HG02588 (cell line): ENCODE measurements at regions not wholly inside any gene's neighbourhood (a gene's known extent, or its start where the extent isn't known, plus 50 kb on each side); places are given as distances from the start of the nearest gene placed in this dataset.
"Not testable (repeated sequence)": the region's sequence is repeated elsewhere in the genome, so short reads cannot be mapped to it uniquely, and the experiment has no call there.

Experiments used
- ATAC-seq: cut with Tn5 transposase; IDR thresholded peaks from one replicate; pipeline ENCODE4 v1.9.1; 2021; ENCODE audit warnings: mild to moderate bottlenecking, moderate library complexity; ENCODE audit not compliant: unreplicated experiment

DNA sequence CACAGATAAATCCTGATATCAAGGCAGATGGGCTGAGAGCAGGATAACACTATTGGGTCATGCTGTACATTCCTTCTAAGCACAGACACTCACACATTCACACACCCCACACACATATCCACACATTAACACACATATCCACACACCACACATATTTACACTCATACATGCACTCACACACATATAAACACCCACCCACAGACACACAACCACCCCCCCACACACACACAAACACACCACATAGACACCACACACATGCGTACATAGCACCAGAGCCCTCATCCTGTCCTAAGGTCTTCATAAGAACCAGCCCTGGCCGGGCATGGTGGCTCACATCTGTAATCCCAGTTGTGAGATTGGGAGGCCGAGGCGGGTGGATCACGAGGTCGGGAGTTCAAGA, 322.3 kb upstream of the ADCY2 start:
- ATAC-seq, result no peak

DNA sequence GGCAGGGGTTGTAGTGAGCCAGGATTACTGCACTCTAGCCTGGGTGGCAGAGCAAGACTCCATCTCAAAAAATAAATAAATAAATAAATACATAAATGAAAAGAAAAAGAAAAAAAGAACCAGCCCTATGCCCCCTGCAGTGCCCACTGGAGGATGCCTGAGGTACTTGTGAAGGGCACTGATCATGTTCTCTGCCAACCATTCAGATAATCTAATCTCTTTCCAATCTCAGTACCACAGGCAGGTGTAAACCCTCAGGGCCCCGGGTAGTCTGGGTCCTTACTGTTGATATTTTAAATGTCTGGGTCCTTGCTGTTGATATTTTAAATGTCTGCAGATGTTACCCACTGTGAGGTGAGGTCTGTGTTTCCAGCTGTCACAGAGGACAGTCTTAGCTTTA, 321.8 kb upstream of the ADCY2 start:
- ATAC-seq, result no peak

DNA sequence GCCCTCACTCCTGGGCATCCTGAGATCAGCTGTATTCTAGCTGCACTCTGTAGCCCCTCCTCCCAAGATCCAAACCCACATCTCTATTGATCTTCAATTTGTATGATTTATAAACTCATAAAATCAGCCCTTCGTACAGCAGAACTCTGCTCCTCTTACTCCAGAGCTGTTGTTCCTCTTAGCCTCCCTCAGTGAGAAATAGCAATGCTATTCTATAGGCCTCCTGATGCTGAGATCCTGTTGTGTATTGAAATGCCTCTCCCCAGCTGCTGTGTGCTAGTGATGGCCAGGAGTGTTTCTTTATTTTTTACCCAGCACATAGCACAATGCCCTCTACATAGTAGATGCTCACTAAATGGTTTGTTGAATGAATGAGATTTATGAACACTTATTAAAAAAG, 320.5 kb upstream of the ADCY2 start:
- no peak for ATAC-seq

DNA sequence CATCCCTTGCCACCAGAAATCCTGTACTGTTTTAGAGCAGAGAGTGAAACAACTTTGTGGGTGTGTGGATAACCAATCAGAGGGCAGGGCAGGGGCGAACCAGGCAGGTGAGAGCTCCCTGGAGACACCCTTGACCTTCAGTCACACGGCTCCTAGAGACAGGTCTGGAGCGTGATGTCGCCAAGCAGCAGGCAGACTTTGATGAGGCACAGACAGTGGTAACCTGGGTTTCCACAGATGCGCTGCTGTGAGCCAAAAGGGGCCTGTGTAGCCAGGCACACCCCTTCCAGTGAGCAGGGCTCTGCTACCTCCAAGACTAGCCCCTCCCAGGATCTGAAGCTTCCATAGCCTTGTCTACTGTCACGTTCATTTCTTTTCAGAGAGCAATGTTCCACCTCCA, 317.8 kb upstream of the ADCY2 start:
- ATAC-seq, result no peak

DNA sequence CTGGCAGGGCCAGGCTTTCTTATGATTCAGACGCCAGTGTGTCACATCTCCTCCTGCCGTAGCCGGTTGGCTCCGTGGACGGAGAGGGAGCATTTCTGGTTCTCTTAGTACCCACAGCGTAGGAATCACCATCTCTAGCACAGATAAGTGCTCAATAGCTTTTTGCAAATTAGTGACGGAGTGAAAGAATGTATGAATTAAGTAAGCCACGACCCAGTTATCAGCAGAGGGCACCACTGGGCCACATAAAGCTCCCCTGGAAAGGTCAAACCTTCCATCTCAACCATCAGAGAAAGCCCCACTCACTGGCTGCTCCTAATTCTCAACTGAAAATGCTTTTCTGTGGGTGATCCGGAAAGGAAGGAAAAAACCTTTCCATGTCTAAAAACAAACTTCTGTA, 317.0 kb upstream of the ADCY2 start:
- no peak for ATAC-seq

DNA sequence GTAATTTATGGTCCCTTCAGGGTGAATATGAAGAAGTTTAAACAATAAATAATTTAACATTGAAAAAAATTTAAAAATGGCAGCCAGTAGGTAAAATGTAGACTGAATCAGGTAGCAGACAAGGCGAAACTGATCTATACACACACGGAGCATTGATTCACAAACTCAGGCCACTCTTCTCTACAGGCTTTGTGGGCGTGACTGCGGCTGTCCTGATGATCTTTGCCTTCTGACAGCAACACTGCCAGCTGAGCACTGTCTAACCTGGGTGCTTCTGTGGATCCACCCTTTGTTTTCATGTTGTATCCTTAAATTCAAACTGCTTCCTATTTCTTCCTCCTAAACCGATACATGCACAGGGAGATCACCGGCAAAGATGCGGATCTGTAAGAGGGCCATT, 315.4 kb upstream of the ADCY2 start:
- no peak for ATAC-seq

DNA sequence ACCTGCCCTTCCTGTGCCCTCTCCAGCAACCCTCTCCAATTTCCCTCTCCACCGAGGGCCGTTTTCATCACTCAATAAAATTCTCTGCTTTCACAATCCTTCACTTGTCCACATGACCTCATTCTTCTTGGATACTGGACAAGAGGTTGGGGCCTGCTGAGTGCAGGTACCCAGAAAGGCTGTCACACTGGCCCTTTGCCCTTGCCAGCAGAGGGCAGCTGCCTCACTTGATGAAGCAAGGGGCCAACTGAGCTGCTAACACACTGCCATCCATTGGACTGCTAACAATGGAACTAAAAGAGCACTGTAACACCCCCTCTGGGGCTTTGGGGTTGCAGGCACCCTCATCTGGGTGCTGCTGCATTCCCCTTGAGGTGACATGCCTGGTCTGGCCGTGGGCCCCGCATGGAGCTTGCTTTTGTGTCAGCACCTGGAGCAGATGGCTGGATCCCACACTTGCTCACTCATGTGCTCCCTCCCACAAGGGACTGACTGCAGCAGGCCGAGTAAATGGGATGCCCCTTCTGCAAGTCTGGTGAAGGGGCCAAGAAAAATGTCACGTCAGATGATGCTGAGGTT, 308.1 kb upstream of the ADCY2 start:
- ATAC-seq, result no peak

DNA sequence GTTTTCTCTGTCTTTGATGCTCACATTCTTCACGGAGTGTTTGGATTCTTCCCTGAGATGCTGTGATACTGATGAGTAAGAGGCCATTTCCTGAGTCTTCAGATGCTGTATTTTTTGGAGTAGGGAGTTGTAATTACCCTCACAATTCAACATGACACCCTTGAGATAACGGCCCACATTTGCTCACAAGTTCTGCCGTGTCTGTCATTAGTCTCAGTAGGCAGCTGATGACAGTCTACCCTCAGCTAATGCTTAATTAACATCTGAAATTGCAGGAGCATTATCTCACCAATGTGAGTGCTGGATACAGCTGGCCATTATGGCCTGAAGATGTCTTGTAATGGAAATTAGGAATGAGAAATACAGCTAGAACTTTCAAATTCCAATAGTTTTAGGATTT, 307.1 kb upstream of the ADCY2 start:
- ATAC-seq, result no peak

DNA sequence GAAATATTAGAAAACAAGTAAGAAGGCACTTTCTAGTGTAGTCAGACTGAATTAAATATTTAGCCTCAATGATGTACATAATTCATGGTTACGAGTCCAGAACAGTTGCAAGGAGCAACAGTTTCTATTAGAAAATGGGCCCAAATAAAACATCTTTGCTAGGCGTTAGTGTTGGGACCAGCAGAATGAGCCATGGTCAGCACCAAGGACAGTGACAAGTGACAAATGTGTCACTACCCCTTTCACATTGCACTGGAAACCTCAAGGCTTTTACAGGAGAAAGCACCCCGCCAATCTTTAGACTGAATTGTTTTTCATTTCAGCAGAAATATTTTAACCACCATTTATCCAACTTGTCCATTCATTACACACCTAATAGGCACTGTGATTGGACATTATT, 301.3 kb upstream of the ADCY2 start:
- no peak for ATAC-seq

DNA sequence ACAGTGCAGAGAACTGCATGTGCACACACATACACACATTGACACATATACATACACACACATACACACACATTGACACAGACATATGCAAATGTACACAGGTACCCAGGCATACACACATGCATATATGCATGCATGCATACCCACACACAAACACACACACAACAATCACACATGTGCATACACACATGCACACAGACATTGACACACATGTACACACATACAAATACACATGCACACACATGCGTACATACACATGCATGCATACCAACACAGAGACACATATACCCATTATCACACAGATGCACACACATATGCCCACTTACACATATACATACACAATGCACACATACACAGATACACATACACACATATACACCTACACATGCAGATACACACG, 299.6 kb upstream of the ADCY2 start:
- no peak for ATAC-seq

DNA sequence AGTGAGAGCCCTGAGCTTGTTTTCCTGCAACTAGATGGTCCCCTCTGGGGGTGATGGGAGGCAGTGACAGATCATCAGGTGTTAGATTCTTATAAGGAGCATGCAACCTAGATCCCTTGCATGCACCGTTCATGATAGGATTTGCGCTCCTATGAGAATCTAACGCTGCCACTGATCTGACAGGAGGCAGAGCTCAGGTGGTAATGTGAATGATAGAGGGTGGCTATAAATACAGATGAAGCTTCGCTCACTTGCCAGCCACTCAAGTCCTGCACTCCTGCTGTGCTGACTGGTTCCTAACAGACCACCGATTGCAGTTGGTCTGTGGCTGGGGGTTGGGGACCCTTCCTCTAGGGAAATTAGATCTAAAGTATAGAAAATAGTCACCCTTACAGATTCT, 290.6 kb upstream of the ADCY2 start:
- ATAC-seq, result no peak

DNA sequence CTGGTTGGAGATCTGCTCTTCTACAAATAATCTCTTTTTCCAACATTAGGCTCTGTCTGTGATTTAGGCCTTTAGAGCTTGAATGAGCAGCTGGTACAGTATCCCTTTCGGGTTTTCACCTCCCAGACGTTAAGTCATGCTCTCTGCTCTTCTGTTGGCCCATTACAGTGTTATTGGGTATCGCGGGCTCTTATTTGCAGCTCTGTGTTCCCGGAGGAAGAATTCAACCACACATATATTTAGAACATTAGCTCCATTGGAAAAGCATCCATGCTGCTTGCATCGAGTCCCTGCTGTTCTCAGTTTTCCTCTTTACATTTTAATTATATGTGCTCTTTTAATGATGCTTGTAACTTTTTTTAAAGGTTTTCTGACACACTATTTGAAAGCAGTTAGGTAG, 278.0 kb upstream of the ADCY2 start:
- no peak for ATAC-seq

DNA sequence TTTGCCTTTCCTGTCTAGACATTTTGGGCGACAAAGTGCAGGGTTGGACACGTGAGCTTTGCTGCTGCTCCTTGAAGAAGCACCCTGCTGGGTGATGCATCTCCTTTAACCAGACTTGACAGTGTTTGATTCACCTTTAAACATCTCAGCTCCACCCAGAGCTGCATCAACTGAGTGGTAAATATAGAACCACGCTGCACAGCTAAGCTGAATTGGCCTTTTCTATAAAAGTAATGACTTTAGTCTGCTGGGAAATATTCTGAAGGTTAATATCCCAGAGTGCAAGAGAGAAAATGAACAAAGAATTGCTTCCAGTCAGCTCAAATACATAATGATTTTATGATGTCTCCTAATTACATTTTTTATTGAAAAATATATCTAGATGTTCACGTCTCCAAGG, 264.3 kb upstream of the ADCY2 start:
- ATAC-seq, result no peak

DNA sequence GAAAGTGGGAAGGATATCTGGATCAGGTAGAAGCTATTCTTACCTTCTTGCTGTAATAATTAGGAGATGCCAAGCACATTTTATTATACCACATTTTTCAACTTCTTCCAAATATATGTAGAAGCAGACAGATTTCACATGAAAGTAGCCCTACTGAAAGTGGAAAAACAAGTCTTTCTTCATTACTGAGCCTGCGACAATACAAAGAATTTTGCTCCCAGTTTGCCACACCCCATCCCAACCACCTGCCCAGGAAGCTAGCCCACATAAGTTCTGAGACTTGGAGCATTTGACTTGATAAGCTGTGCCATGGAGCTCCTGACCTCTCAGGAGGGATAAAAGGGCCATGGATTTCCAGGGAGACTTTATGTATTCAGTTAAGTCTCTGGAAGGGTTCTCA, 249.1 kb upstream of the ADCY2 start:
- ATAC-seq, result no peak

DNA sequence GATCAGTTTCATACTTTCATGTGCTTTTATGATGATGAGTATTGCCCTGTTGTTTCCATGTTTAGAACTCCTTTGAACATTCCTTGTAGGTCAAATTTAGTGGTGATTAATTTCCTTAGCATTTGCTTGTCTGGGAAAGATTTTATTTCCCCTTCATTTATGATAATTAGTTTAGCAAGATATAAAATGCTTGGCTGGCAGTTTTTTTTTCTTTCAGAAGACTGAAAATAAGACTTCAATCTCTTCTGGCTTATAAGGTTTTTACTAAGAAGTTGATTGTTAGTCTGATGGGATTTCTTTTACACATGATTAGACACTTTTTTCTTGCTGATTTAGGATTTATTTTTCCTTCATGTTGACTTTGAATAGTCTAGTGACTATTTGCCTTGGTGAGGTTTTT, 238.9 kb upstream of the ADCY2 start:
- ATAC-seq, result no peak

DNA sequence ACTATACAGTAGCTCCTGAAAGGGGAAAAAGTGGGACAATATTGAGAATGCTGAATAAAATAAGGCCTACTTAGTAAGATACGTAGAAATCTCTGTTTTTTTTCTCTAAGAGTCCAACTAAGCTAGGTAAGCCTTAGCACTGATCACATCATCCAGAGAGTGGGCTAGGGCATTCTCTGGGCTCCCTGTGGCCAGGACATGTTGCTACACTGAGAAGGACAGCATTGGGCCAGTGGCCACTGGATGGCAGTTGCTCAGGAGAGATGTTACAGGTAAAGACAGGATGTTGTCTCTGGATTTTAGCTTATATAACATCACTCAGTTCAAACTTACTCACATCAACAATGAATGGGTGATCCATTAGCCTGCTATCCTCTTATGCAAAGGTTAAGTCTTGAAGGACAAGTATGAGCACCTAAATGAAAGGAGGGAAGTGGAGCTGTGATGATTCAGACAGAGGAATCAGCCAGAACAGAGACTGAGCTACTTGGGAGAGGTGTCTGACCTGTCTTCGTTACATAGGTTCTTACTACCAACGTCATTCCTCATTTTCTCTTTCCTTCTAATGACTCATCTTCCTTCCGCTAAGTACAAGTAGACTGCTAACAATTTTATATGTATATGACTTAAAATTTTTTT, 226.6 kb upstream of the ADCY2 start:
- no peak for ATAC-seq

DNA sequence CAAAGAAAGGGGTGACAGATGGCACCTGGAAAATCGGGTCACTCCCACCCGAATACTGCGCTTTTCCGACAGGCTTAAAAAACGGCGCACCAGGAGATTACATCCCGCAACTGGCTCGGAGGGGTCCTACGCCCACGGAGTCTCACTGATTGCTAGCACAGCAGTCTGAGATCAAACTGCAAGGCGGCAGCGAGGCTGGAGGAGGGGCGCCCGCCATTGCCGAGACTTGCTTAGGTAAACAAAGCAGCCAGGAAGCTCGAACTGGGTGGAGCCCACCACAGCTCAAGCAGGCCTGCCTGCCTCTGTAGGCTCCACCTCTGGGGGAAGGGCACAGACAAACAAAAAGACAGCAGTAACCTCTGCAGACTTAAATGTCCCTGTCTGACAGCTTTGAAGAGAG, 225.2 kb upstream of the ADCY2 start:
- not testable (repeated sequence) for ATAC-seq

DNA sequence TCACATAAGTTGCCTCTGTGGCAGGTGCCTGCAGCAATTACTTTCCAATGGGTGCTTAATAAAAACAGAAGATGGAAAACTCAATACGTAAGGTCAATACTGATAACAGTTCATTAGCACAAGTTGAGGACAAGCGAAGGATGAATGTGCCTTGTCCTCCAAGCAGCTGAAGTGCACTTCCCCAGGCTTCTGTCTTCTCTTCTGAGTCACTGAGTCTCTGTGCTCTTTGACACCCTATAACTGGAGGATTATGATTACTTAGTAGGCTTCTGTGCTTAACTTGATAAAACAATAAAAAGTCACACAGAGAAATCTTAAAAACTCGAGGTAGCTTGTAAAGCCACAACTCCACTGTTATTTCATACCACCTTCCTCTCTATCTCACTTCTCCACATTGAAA, 216.6 kb upstream of the ADCY2 start:
- no peak for ATAC-seq

DNA sequence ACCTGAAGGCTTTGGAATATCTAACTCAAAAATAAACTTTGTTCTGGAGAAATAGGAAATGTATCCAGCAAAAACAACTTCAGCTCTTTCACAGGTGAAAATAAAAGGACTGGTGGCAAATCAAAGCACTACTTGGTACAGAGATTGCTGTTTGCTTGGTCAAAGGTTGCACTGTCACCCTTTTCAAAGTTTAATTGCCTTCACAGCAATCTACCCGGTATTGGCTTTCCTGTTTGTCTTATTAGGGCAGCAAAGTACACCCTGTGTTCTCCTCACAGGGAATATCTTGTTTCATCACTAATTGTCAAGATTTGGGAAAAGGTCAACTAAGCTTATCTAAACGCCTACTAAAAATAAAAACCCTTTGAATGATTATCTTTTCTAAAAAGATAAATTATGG, 214.1 kb upstream of the ADCY2 start:
- ATAC-seq, result no peak

DNA sequence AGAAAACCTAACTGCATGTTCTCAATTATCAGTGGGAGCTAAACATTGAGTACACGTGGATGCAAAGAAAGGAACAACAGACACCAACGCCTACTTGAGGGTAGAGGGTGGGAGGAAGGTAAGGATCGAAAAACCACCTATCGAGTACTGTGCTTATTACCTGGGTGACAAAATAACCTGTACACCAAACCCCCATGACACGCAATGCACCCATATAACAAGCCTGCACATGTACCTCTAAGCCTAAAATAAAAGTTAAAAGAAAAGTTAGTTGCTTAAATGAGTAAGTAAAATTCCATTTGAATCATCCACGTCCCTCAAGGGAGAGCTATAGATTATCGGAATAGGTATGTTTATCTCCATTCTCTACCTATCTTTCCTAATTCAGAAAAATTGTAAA, 210.2 kb upstream of the ADCY2 start:
- no peak for ATAC-seq

DNA sequence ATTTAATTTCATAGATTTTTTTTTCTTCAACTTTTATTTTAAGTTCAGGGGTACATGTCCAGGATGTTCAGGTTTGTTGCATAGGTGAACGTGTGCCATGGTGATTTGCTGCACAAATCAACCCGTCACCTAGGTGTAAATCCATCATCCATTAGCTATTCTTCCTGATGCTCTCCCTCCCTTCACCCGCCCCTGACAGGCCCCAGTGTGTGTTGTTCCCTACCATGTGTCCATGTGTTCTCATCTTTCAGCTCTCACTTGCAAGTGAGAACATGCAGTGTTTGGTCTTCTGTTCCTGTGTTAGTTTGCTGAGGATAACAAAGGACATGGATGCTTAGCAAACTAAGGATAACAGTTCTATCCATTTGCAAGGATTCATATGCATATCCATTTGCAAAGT, 209.1 kb upstream of the ADCY2 start:
- no peak for ATAC-seq

DNA sequence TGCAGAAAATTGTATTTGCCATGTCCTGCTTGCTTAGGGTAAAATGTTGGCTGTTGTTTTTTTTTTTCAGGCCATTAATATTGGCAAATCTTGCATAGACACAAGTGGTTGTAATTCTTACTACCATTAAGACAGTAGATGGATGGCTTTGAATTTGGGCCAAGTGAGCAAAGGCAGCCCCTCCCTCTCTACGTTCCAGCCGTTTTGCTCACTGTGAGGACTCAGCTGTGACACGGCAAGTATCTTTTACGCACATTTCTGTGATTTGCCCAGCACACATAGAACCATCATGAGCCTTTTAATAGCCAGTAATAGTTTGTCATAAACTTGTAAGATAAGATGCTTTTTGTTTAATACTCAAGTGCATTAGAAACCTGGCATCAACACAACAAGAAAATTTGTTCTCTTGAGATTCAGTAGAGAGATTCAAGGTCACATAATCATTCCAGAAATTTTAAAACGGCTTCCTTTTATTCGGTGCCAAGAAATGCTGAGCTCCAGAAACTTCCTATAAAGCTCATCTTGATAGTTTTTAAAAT, 205.2 kb upstream of the ADCY2 start:
- ATAC-seq, result no peak

DNA sequence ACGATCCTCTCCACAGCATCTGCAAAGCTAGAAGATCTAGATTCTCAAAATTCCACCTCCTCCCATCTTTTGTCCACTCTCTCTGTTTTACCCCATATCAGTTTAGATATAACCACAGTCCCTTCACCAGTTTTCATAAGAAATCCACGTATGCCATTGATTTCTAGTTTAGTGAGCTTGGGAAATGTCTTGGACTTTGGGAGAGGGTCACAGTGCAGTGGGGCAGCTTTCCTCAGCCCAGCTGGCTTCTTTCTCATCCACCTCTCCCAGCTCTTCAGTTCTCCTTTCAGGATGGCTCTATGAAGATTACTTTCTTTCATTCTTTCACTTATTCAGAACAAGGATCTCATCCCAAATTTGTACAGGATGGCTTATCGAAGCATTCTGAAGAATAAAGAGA, 203.9 kb upstream of the ADCY2 start:
- no peak for ATAC-seq
